ENCODE measurements at regions not wholly inside any gene's neighbourhood (a gene's known extent, or its start where the extent isn't known, plus 50 kb on each side); places are given as distances from the start of the nearest gene placed in this dataset.
A peak's percentile ranks its signal among the peaks of the same experiment; 100 is the strongest.
"Not testable (repeated sequence)": the region's sequence is repeated elsewhere in the genome, so short reads cannot be mapped to it uniquely, and the experiment has no call there.

DNA sequence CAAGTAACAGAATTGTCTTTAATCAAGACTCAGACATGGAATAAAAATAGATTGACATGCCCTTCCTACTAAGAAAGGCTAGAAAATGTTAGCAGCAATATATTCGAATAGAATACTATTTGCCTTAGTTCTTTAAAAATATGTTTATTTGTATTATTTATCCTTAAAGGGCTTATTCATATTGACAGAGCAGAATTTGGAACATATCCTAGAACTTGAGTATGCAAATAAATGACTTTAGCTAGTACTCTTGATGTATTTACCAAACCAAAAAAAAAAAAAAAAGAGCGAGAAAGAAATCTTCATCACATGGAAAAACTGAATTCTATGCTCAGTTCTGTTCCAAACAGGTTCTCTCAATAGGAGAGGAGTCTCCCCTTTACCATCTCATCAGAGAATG, 68.9 kb upstream of the PPARGC1A start:
- no peak overlapping the region for H3K27ac ChIP-seq
- TF ChIP-seq CTCF (conservative IDR thresholded peaks at IDR 0.05), result no peak
- no peak for TF ChIP-seq ZFX (IDR thresholded peaks at IDR 0.05)

- no peak overlapping the region for H3K27ac ChIP-seq
- peak; percentile 12; the same call in 1 of the 2 replicates for TF ChIP-seq CTCF (conservative IDR thresholded peaks at IDR 0.05)
- TF ChIP-seq ZFX (IDR thresholded peaks at IDR 0.05), result no peak
Observed at GRCh38 chr4:23957465-23957864, 67.6 kb upstream of the PPARGC1A start.

- H3K27ac ChIP-seq, result no peak overlapping the region; the same call in 1 of the 2 replicates
- TF ChIP-seq CTCF (conservative IDR thresholded peaks at IDR 0.05), result no peak
- no peak for TF ChIP-seq ZFX (IDR thresholded peaks at IDR 0.05)
Observed at GRCh38 chr4:23956601-23957364, 66.9 kb upstream of the PPARGC1A start.

GRCh38 chr4:23952258-23952657, 62.4 kb upstream of the PPARGC1A start:
- no peak overlapping the region for H3K27ac ChIP-seq
- TF ChIP-seq CTCF (conservative IDR thresholded peaks at IDR 0.05) (no peak), ZFX (IDR thresholded peaks at IDR 0.05) (no peak)

DNA sequence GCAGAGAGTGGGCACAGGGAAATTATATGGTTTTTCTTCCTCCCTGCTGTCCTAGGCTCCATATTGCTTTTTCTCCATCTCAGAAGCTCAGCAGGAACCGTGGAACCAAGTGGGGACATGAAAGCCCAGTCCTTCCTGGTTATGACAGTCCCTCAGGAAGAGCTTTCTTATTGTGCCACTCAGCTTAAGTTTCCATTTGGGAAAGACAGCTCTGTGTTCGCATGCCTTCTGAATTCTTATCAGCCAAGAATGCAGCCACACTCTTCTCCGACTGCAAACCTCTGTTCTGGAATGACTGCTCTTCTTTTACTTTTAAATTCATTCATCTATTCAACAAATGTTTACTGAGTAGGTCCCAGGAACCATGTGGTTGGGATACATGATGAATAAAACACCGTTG, 58.0 kb upstream of the PPARGC1A start:
- TF ChIP-seq CTCF (conservative IDR thresholded peaks at IDR 0.05) (no peak), ZFX (IDR thresholded peaks at IDR 0.05) (no peak)

GRCh38 chr4:23946299-23946698, 56.5 kb upstream of the PPARGC1A start:
- no peak overlapping the region for H3K27ac ChIP-seq
- TF ChIP-seq ZFX (IDR thresholded peaks at IDR 0.05), result no peak
- no peak for TF ChIP-seq CTCF (conservative IDR thresholded peaks at IDR 0.05)

More for the DNA sequence above, 58.0 kb upstream of the PPARGC1A start:
- H3K27ac ChIP-seq, result no peak overlapping the region

DNA sequence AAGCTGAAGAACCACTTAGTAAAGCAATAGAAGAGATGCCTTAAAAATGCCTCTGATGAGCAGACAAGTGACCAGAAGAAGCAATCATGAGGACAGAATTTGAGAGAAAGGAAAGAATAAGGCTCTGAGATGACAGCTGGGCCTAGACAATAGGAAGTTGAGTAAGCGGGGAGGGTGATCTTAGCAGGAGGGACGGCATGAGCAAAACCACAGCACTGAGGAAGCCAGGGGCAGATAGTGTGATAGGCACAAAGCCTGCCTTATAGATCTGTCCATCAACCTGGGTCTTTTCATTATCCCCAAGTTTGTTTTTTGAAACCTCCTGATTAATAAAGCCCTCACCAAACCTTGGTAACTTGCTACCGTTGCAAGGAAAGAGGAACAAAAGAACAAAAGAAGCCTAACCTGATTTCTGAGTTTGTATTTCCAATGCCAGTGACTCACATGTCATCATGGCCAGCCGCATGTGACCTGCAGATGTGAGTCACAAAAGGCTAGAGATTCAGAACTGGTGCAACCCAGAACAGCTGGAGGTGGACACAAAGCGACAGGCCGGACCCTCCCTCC, 55.7 kb upstream of the PPARGC1A start:
- no peak overlapping the region for H3K27ac ChIP-seq

DNA sequence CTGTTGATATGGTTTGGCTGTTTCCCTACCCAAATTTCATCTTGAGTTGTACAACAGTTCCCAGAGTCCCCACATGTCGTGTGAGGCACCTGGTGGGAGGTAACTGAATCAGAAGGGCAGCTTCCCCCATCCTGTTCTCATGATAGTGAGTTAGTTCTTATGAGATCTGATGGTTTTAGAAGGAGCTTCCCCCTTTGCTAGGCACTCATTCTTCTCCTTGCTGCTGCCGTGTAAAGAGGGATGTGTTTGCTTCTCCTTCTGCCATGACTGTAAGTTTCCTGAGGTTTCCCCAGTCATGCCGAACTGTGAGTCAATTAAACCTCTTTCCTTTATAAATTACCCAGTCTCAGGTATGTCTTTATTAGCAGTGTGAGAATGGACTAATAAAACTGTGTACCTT, 54.7 kb upstream of the PPARGC1A start:
- H3K27ac ChIP-seq, result not testable (repeated sequence)

More for the DNA sequence above, 55.7 kb upstream of the PPARGC1A start:
- TF ChIP-seq ZFX (IDR thresholded peaks at IDR 0.05) (no peak), CTCF (conservative IDR thresholded peaks at IDR 0.05) (no peak)
